ENCODE measurements at regions not wholly inside any gene's neighbourhood (a gene's known extent, or its start where the extent isn't known, plus 50 kb on each side); places are given as distances from the start of the nearest gene placed in this dataset.

GRCh38 chr4:19944806-19945205, 306.9 kb upstream of the SLIT2 start:
- TF ChIP-seq, protein P1, sequence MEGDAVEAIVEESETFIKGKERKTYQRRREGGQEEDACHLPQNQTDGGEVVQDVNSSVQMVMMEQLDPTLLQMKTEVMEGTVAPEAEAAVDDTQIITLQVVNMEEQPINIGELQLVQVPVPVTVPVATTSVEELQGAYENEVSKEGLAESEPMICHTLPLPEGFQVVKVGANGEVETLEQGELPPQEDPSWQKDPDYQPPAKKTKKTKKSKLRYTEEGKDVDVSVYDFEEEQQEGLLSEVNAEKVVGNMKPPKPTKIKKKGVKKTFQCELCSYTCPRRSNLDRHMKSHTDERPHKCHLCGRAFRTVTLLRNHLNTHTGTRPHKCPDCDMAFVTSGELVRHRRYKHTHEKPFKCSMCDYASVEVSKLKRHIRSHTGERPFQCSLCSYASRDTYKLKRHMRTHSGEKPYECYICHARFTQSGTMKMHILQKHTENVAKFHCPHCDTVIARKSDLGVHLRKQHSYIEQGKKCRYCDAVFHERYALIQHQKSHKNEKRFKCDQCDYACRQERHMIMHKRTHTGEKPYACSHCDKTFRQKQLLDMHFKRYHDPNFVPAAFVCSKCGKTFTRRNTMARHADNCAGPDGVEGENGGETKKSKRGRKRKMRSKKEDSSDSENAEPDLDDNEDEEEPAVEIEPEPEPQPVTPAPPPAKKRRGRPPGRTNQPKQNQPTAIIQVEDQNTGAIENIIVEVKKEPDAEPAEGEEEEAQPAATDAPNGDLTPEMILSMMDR (IDR thresholded peaks at IDR 0.05; ENCODE audit: insufficient read depth, low read depth, low read length, missing control alignments) = no peak
- no peak overlapping the region for H3K4me3 ChIP-seq (ENCODE audit: low read length)
- no peak for DNase-seq (ENCODE audit: low read depth)

- H3K4me3 ChIP-seq (ENCODE audit: low read length) = no peak overlapping the region
- TF ChIP-seq, protein P1 (IDR thresholded peaks at IDR 0.05; ENCODE audit: insufficient read depth, low read depth, low read length, missing control alignments) = no peak
- peak; percentile 62 for DNase-seq (ENCODE audit: low read depth)
Observed at GRCh38 chr4:19944251-19944650, 307.5 kb upstream of the SLIT2 start.

DNA sequence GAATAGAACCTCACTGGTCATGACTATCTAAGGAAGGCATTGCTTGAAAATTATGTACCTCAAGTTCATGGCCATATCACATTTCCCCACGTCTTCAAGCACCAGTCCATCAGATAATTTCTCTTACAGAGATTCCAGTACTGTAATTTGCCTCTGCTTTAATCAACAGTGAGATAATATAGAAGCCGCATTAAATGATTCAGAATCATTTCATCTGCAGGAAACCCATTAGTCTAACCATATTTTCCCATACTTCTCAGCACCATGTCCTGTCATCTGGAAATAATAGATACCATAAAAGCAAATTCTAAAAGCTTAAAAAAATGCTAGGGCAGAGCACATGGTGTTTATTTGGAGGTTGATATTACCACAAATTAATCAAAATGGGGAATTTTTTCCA, 310.3 kb upstream of the SLIT2 start:
- no peak for DNase-seq (ENCODE audit: low read depth)
- TF ChIP-seq, protein P1 (IDR thresholded peaks at IDR 0.05; ENCODE audit: insufficient read depth, low read depth, low read length, missing control alignments) = no peak
- no peak overlapping the region for H3K4me3 ChIP-seq (ENCODE audit: low read length)

DNA sequence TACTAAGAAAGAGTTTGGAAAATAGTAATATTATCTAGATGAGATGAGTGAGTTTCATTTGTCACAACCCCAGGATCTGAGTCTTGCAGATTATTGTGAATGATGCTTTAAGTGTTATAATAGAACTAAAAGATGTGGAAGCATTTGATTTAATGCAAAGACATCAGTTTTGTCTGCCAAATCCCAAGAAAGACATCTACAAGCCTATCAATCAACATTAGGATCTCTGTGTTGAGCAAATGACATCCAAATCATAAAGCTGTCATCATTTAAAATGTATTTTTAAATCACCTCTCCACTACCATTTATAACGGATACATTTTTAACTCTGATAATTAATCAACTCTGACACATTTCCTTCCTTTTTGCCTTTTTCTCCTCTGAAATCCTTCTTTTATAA, 310.8 kb upstream of the SLIT2 start:
- TF ChIP-seq, protein P1 (IDR thresholded peaks at IDR 0.05; ENCODE audit: insufficient read depth, low read depth, low read length, missing control alignments) = no peak
- H3K4me3 ChIP-seq (ENCODE audit: low read length) = no peak overlapping the region
- no peak for DNase-seq (ENCODE audit: low read depth)

- TF ChIP-seq, protein P1 (IDR thresholded peaks at IDR 0.05; ENCODE audit: insufficient read depth, low read depth, low read length, missing control alignments) = no peak
- no peak overlapping the region for H3K4me3 ChIP-seq (ENCODE audit: low read length)
- no peak for DNase-seq (ENCODE audit: low read depth)
Observed at GRCh38 chr4:19936476-19936875, 315.2 kb upstream of the SLIT2 start.

- H3K4me3 ChIP-seq (ENCODE audit: low read length) = no peak overlapping the region
- no peak for DNase-seq (ENCODE audit: low read depth)
- TF ChIP-seq, protein P1 (IDR thresholded peaks at IDR 0.05; ENCODE audit: insufficient read depth, low read depth, low read length, missing control alignments) = no peak
Observed at GRCh38 chr4:19930742-19931141, 321.0 kb upstream of the SLIT2 start.

- H3K4me3 ChIP-seq (ENCODE audit: low read length) = no peak overlapping the region
- TF ChIP-seq, protein P1 (IDR thresholded peaks at IDR 0.05; ENCODE audit: insufficient read depth, low read depth, low read length, missing control alignments) = no peak
- DNase-seq (ENCODE audit: low read depth) = peak; percentile 34
Observed at GRCh38 chr4:19927381-19927780, 324.3 kb upstream of the SLIT2 start.
